HG03565 (cell line): ENCODE measurements at regions not wholly inside any gene's neighbourhood (a gene's known extent, or its start where the extent isn't known, plus 50 kb on each side); places are given as distances from the start of the nearest gene placed in this dataset.
"Not testable (repeated sequence)": the region's sequence is repeated elsewhere in the genome, so short reads cannot be mapped to it uniquely, and the experiment has no call there.

ENCODE experiments used
- ATAC-seq: cut with Tn5 transposase; IDR thresholded peaks from one replicate; pipeline ENCODE4 v1.9.1; 2021; ENCODE audit warnings: mild to moderate bottlenecking, moderate library complexity; ENCODE audit not compliant: unreplicated experiment

GRCh38 chr7:39758234-39758970 is 135.0 kb downstream of the RALA start:
- ATAC-seq, result no peak

GRCh38 chr7:39761449-39761848 is 138.1 kb downstream of the RALA start:
- no peak for ATAC-seq

- ATAC-seq, result not testable (repeated sequence)
Observed at GRCh38 chr7:39762466-39762865, 139.1 kb downstream of the RALA start.

GRCh38 chr7:39762881-39763280 is 139.5 kb downstream of the RALA start:
- not testable (repeated sequence) for ATAC-seq

GRCh38 chr7:39765833-39766232 is 142.5 kb downstream of the RALA start:
- ATAC-seq, result not testable (repeated sequence)

GRCh38 chr7:39768439-39768838 is 145.1 kb downstream of the RALA start:
- not testable (repeated sequence) for ATAC-seq

DNA sequence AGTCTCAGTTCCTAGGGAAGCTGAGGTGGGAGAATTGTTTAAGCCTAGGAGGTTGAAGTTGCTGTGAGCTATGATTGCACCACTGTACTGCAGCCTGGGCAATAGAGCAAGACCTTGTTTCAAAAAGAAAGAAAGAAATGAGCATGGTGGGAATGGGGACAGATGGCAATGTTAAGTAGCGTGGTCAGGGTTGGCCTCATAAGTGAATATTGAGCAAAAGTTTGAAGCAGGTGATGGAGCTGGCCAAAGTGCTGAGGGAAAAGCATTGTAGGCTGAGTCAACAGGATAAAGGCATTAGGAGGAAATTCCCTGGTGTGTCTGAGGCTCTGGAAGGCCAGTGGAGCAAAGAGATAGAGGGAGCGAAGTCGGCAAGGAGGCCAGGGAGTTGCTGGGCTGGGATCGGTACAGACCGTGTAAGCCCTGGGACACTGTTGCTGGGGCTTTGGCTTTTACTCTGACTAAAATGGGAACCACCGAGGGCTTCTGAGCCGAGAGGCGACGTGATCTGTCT is 151.0 kb downstream of the RALA start:
- ATAC-seq, result not testable (repeated sequence)

- ATAC-seq, result not testable (repeated sequence)
Observed at GRCh38 chr7:39781557-39781956, 158.2 kb downstream of the RALA start.

- not testable (repeated sequence) for ATAC-seq
Observed at GRCh38 chr7:39786440-39786839, 163.1 kb downstream of the RALA start.

DNA sequence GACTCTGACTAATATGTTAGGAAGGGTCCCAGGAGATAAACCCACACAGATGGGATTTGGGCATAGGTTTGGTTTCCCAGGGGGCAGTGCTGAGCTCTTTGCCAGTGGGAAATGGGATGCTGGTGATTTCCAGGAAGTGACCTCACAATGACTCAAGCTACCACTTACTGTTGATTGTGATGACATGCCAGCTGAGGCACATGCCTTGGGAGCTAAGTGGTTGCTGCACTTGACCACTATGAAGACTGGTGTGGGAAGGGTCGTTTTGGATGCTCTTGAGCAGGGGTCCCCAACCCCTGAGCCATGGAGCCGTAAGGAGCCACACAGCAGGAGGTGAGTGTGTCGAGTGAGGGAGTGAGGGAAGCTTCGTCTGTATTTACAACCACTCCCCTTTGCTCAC is 159.0 kb upstream of the CDK13 start:
- ATAC-seq, result not testable (repeated sequence)

DNA sequence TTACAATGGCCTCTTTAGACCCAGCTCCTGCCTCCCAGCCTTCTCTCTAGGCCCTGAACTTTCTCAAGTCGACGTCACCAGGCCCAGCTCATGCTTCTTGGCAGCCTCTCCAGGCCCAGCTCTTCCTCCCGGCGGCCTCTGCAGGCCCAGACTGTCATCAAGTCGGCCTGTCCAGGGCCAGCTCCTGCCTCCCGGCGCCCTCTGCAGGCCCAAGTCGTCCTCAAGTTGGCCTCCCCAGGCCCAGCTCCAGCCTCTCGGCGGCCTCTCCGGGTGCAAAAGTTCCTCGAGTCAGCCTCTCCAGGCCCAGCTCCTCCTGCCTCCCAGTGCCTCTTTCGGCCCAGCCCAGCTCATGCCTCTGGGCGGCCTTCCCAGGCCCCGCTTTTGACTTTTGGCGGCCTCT is 158.1 kb upstream of the CDK13 start:
- not testable (repeated sequence) for ATAC-seq

DNA sequence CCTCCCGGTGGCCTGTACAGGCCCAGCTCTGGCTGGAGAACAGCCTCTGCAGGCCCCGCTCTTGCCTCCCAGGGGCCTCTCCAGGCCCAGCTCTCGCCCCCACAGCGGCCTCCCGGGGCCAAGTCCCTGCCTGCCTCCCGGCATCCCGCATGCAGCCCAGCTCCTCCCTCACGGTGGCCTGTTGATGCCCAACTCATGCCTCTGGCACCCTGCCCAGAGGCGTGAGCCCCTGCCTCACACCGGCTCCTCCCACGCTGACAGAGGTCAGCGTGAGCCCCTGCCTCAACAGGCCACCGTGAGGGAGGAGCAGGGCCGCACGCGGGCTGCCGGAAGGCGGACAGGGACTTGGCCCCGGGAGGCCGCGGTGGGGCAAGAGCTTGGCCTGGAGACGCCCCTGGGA is 157.0 kb upstream of the CDK13 start:
- not testable (repeated sequence) for ATAC-seq

GRCh38 chr7:39793851-39794250 is 156.2 kb upstream of the CDK13 start:
- not testable (repeated sequence) for ATAC-seq

DNA sequence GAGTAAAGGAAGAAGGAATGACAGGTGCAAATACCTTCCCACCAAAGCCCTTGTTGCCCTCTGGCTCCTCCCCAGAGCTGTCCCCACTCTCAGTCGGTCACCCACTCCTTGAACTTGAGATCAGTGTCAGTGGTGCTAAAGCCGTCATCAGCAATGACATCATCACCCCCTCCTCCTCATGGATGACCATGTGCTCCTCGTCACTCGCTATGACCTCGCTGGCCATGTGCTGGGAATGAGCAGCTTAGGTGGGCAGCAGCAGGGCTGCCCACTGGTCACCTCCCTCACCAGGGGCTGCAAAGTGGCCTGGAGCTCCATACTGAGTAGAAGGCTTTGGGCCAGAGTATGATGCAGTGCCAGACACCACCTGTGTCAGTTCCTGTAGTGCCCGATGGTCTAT is 153.1 kb upstream of the CDK13 start:
- ATAC-seq, result not testable (repeated sequence)

DNA sequence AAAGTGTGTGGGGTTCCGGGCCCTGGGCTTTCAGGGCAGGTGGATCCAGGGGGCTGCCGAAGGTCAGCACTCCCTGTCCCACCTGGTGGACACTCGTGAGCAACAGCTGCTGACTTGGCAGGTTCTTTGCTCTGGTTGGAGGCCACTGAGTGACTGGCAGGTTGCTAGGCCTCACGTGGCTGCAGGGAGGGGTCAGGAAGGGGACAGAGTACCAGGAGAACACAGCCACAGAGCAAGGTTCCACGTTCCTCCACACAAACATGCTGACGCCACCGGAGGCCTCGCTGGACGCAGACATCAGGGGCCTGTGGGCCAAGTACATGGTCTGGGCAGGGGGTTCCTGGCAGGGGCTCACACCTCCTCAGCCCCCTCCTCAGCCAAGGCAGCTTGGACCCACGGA is 152.0 kb upstream of the CDK13 start:
- ATAC-seq, result not testable (repeated sequence)

GRCh38 chr7:39808796-39809481 is 141.1 kb upstream of the CDK13 start:
- ATAC-seq, result no peak

DNA sequence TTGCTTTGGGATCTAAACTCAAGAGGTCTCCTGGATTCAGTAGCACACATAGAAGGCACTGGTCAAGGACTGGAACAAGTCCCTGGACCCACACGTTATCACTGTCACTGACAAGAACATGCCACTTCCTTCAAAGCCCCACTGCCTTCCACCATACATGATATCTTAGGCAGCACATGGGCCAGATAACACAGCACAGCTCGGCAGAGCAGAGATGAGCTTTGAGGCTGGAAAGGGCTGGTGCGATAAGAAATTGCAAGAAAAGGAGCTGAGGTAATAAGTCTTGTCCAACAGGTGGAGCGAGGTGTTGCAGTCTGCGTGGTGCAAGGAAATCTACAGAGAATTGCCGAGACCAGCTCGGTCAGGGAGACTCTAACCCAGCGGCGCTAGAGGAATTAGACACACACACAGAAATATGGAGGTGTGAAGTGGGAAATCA is 139.8 kb upstream of the CDK13 start:
- no peak for ATAC-seq

- no peak for ATAC-seq
Observed at GRCh38 chr7:39810710-39811109, 139.3 kb upstream of the CDK13 start.

DNA sequence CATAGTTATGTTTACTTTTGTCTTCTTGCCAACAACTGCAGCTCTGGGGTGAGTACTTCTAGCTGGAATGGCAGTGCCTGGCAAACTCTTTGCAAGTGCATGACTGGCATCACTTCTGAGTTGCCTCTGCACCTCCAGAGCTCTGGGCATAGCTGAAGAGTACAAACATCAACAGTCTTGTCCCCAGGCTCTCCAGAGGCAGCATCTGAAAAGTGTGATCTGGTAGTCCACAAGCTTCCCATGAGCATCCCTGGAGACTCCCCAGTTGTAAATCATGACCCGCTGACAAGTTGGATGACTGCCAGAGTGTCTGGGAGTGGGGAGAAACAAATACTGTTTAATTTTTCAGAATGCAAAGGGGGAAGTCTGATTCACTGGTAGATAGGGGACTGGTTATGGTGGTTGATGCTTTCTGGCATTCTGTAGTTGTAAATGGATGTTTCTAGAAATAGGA is 138.9 kb upstream of the CDK13 start:
- no peak for ATAC-seq

- no peak for ATAC-seq
Observed at GRCh38 chr7:39816462-39817060, 133.5 kb upstream of the CDK13 start.

GRCh38 chr7:39819514-39819913 is 130.5 kb upstream of the CDK13 start:
- ATAC-seq, result no peak
